ENCODE measurements at regions not wholly inside any gene's neighbourhood (a gene's known extent, or its start where the extent isn't known, plus 50 kb on each side); places are given as distances from the start of the nearest gene placed in this dataset.
"Not testable (repeated sequence)": the region's sequence is repeated elsewhere in the genome, so short reads cannot be mapped to it uniquely, and the experiment has no call there.

GRCh38 chr20:59481067-59481466, 123.3 kb upstream of the PHACTR3 start:
- Histone ChIP-seq H3K4me1 (ENCODE audit: control insufficient read depth, insufficient read depth, low read length, unreplicated experiment) (no peaks in the 10 kb centered on the region), H3K27ac (ENCODE audit: low read depth, low read length) (no peak overlapping the region), H3K36me3 (ENCODE audit: insufficient read depth, low read length) (no peaks in the 10 kb centered on the region), H3K27me3 (ENCODE audit: insufficient read depth, low read length) (no peaks in the 10 kb centered on the region), H3K4me3 (ENCODE audit: low read depth, low read length) (no peak overlapping the region), H3K79me2 (ENCODE audit: control insufficient read depth, insufficient read depth, low read length, unreplicated experiment) (no peaks in the 10 kb centered on the region), H2AFZ (ENCODE audit: low read length, unreplicated experiment) (no peak overlapping the region)

GRCh38 chr20:59481477-59482018, 122.8 kb upstream of the PHACTR3 start:
- Histone ChIP-seq H2AFZ (ENCODE audit: low read length, unreplicated experiment) (no peak overlapping the region), H3K4me1 (ENCODE audit: control insufficient read depth, insufficient read depth, low read length, unreplicated experiment) (no peaks in the 10 kb centered on the region), H3K79me2 (ENCODE audit: control insufficient read depth, insufficient read depth, low read length, unreplicated experiment) (no peaks in the 10 kb centered on the region), H3K36me3 (ENCODE audit: insufficient read depth, low read length) (no peaks in the 10 kb centered on the region), H3K27me3 (ENCODE audit: insufficient read depth, low read length) (no peaks in the 10 kb centered on the region), H3K4me3 (ENCODE audit: low read depth, low read length) (no peak overlapping the region), H3K27ac (ENCODE audit: low read depth, low read length) (no peak overlapping the region)

GRCh38 chr20:59482351-59483187, 121.8 kb upstream of the PHACTR3 start:
- H3K4me3 ChIP-seq (ENCODE audit: low read depth, low read length), result no peak overlapping the region
- no peak overlapping the region for H2AFZ ChIP-seq (ENCODE audit: low read length, unreplicated experiment)
- no peaks in the 10 kb centered on the region for H3K27me3 ChIP-seq (ENCODE audit: insufficient read depth, low read length)
- no peaks in the 10 kb centered on the region for H3K4me1 ChIP-seq (ENCODE audit: control insufficient read depth, insufficient read depth, low read length, unreplicated experiment)
- H3K79me2 ChIP-seq (ENCODE audit: control insufficient read depth, insufficient read depth, low read length, unreplicated experiment), result no peaks in the 10 kb centered on the region
- H3K36me3 ChIP-seq (ENCODE audit: insufficient read depth, low read length), result no peaks in the 10 kb centered on the region
- no peak overlapping the region for H3K27ac ChIP-seq (ENCODE audit: low read depth, low read length)

GRCh38 chr20:59483481-59483880, 120.9 kb upstream of the PHACTR3 start:
- no peaks in the 10 kb centered on the region for H3K79me2 ChIP-seq (ENCODE audit: control insufficient read depth, insufficient read depth, low read length, unreplicated experiment)
- no peaks in the 10 kb centered on the region for H3K4me1 ChIP-seq (ENCODE audit: control insufficient read depth, insufficient read depth, low read length, unreplicated experiment)
- H3K4me3 ChIP-seq (ENCODE audit: low read depth, low read length), result no peak overlapping the region
- no peaks in the 10 kb centered on the region for H3K27me3 ChIP-seq (ENCODE audit: insufficient read depth, low read length)
- no peak overlapping the region for H2AFZ ChIP-seq (ENCODE audit: low read length, unreplicated experiment)
- H3K27ac ChIP-seq (ENCODE audit: low read depth, low read length), result no peak overlapping the region
- no peaks in the 10 kb centered on the region for H3K36me3 ChIP-seq (ENCODE audit: insufficient read depth, low read length)

- H3K27ac ChIP-seq (ENCODE audit: low read depth, low read length), result no peak overlapping the region
- H3K4me1 ChIP-seq (ENCODE audit: control insufficient read depth, insufficient read depth, low read length, unreplicated experiment), result no peaks in the 10 kb centered on the region
- H3K36me3 ChIP-seq (ENCODE audit: insufficient read depth, low read length), result no peaks in the 10 kb centered on the region
- no peaks in the 10 kb centered on the region for H3K79me2 ChIP-seq (ENCODE audit: control insufficient read depth, insufficient read depth, low read length, unreplicated experiment)
- H2AFZ ChIP-seq (ENCODE audit: low read length, unreplicated experiment), result no peak overlapping the region
- H3K27me3 ChIP-seq (ENCODE audit: insufficient read depth, low read length), result no peaks in the 10 kb centered on the region
- no peak overlapping the region for H3K4me3 ChIP-seq (ENCODE audit: low read depth, low read length)
Measured at GRCh38 chr20:59484228-59484627, 120.1 kb upstream of the PHACTR3 start.

GRCh38 chr20:59485576-59486454, 118.5 kb upstream of the PHACTR3 start:
- Histone ChIP-seq H2AFZ (ENCODE audit: low read length, unreplicated experiment) (no peak overlapping the region), H3K36me3 (ENCODE audit: insufficient read depth, low read length) (no peaks in the 10 kb centered on the region), H3K27me3 (ENCODE audit: insufficient read depth, low read length) (no peaks in the 10 kb centered on the region), H3K4me1 (ENCODE audit: control insufficient read depth, insufficient read depth, low read length, unreplicated experiment) (no peaks in the 10 kb centered on the region), H3K27ac (ENCODE audit: low read depth, low read length) (no peak overlapping the region), H3K4me3 (ENCODE audit: low read depth, low read length) (no peak overlapping the region), H3K79me2 (ENCODE audit: control insufficient read depth, insufficient read depth, low read length, unreplicated experiment) (no peaks in the 10 kb centered on the region)

GRCh38 chr20:59488459-59488858, 115.9 kb upstream of the PHACTR3 start:
- H3K4me3 ChIP-seq (ENCODE audit: low read depth, low read length); H2AFZ ChIP-seq (ENCODE audit: low read length, unreplicated experiment); H3K27me3 ChIP-seq (ENCODE audit: insufficient read depth, low read length); H3K4me1 ChIP-seq (ENCODE audit: control insufficient read depth, insufficient read depth, low read length, unreplicated experiment); H3K79me2 ChIP-seq (ENCODE audit: control insufficient read depth, insufficient read depth, low read length, unreplicated experiment); H3K27ac ChIP-seq (ENCODE audit: low read depth, low read length); H3K36me3 ChIP-seq (ENCODE audit: insufficient read depth, low read length): not testable (repeated sequence)

- not testable (repeated sequence) for H3K36me3 ChIP-seq (ENCODE audit: insufficient read depth, low read length); H3K27me3 ChIP-seq (ENCODE audit: insufficient read depth, low read length); H3K79me2 ChIP-seq (ENCODE audit: control insufficient read depth, insufficient read depth, low read length, unreplicated experiment); H3K4me3 ChIP-seq (ENCODE audit: low read depth, low read length); H3K4me1 ChIP-seq (ENCODE audit: control insufficient read depth, insufficient read depth, low read length, unreplicated experiment); H2AFZ ChIP-seq (ENCODE audit: low read length, unreplicated experiment); H3K27ac ChIP-seq (ENCODE audit: low read depth, low read length)
Measured at GRCh38 chr20:59490196-59491004, 113.9 kb upstream of the PHACTR3 start.

GRCh38 chr20:59491884-59492283, 112.5 kb upstream of the PHACTR3 start:
- H3K4me1 ChIP-seq (ENCODE audit: control insufficient read depth, insufficient read depth, low read length, unreplicated experiment), result no peaks in the 10 kb centered on the region
- H3K4me3 ChIP-seq (ENCODE audit: low read depth, low read length), result no peak overlapping the region
- no peak overlapping the region for H3K27ac ChIP-seq (ENCODE audit: low read depth, low read length)
- no peaks in the 10 kb centered on the region for H3K27me3 ChIP-seq (ENCODE audit: insufficient read depth, low read length)
- no peaks in the 10 kb centered on the region for H3K36me3 ChIP-seq (ENCODE audit: insufficient read depth, low read length)
- H2AFZ ChIP-seq (ENCODE audit: low read length, unreplicated experiment), result no peak overlapping the region
- no peaks in the 10 kb centered on the region for H3K79me2 ChIP-seq (ENCODE audit: control insufficient read depth, insufficient read depth, low read length, unreplicated experiment)

- H3K36me3 ChIP-seq (ENCODE audit: insufficient read depth, low read length), result no peaks in the 10 kb centered on the region
- H2AFZ ChIP-seq (ENCODE audit: low read length, unreplicated experiment), result no peak overlapping the region
- no peak overlapping the region for H3K4me3 ChIP-seq (ENCODE audit: low read depth, low read length)
- no peaks in the 10 kb centered on the region for H3K27me3 ChIP-seq (ENCODE audit: insufficient read depth, low read length)
- no peaks in the 10 kb centered on the region for H3K79me2 ChIP-seq (ENCODE audit: control insufficient read depth, insufficient read depth, low read length, unreplicated experiment)
- no peaks in the 10 kb centered on the region for H3K4me1 ChIP-seq (ENCODE audit: control insufficient read depth, insufficient read depth, low read length, unreplicated experiment)
- no peak overlapping the region for H3K27ac ChIP-seq (ENCODE audit: low read depth, low read length)
Measured at GRCh38 chr20:59493926-59494325, 110.4 kb upstream of the PHACTR3 start.
